H9 (cell line): ENCODE measurements at regions not wholly inside any gene's neighbourhood (a gene's known extent, or its start where the extent isn't known, plus 50 kb on each side); places are given as distances from the start of the nearest gene placed in this dataset.
A peak's percentile ranks its signal among the peaks of the same experiment; 100 is the strongest.

ENCODE experiments used
- DNase-seq: peaks from one replicate; pipeline ENCODE4 v3.0.0-alpha.2; 2017
- H2AFZ ChIP-seq: one replicate; pipeline ENCODE4 v1.6.1; 2013; ENCODE audit warnings: mild to moderate bottlenecking, low read length, control low read depth, moderate library complexity
- H2AK5ac ChIP-seq: 2 replicates; pipeline ENCODE4 v1.6.1; 2013; ENCODE audit warnings: low read length, control low read depth, mixed read lengths; ENCODE audit not compliant: insufficient read length
- H2BK120ac ChIP-seq: one replicate; pipeline ENCODE4 v1.6.1; 2013; ENCODE audit warnings: low read depth, mild to moderate bottlenecking, low read length, control low read depth, inconsistent platforms; ENCODE audit not compliant: poor library complexity, severe bottlenecking
- H2BK12ac ChIP-seq: 2 replicates; pipeline ENCODE4 v1.6.1; 2013; ENCODE audit warnings: low read length, control low read depth, mixed read lengths, low read depth; ENCODE audit not compliant: insufficient read length
- H2BK15ac ChIP-seq: 2 replicates; pipeline ENCODE4 v1.6.1; 2013; ENCODE audit warnings: low read depth, low read length, control low read depth
- H2BK20ac ChIP-seq: one replicate; pipeline ENCODE4 v1.6.1; 2013; ENCODE audit warnings: low read depth, mild to moderate bottlenecking, low read length, control low read depth, inconsistent platforms; ENCODE audit not compliant: poor library complexity, severe bottlenecking
- H2BK5ac ChIP-seq: 2 replicates; pipeline ENCODE4 v1.6.1; 2013; ENCODE audit warnings: low read length, control low read depth, mixed read lengths; ENCODE audit not compliant: insufficient read length
- H3K14ac ChIP-seq: 2 replicates; pipeline ENCODE4 v1.6.1; 2013; ENCODE audit warnings: low read length, control low read depth; ENCODE audit not compliant: insufficient read depth
- H3K18ac ChIP-seq: 2 replicates; pipeline ENCODE4 v1.6.1; 2013; ENCODE audit warnings: low read depth, mild to moderate bottlenecking, mixed read lengths, low read length, control low read depth; ENCODE audit not compliant: insufficient read length
- H3K23ac ChIP-seq: 2 replicates; pipeline ENCODE4 v1.6.1; 2013; ENCODE audit warnings: low read length, control low read depth, mixed read lengths, low read depth; ENCODE audit not compliant: insufficient read length
- H3K23me2 ChIP-seq: 2 replicates; pipeline ENCODE4 v1.6.1; 2013; ENCODE audit warnings: low read depth, mild to moderate bottlenecking, mixed read lengths, low read length, control low read depth; ENCODE audit not compliant: insufficient read length, poor library complexity, severe bottlenecking
- H3K27ac ChIP-seq: 2 replicates; pipeline ENCODE4 v1.5.1; 2013; ENCODE audit warnings: low read length, control low read depth, mixed read lengths, low read depth; ENCODE audit not compliant: insufficient read length
- H3K27me3 ChIP-seq: 2 replicates; pipeline ENCODE4 v1.6.1; 2013; ENCODE audit warnings: low read length, control low read depth, inconsistent platforms; ENCODE audit not compliant: insufficient read depth
- H3K4ac ChIP-seq: 2 replicates; pipeline ENCODE4 v1.6.1; 2013; ENCODE audit warnings: low read depth, mild to moderate bottlenecking, control low read depth, inconsistent platforms, low read length, moderate library complexity
- H3K4me1 ChIP-seq: 2 replicates; pipeline ENCODE4 v1.6.1; 2013; ENCODE audit warnings: low read length, control low read depth, inconsistent platforms; ENCODE audit not compliant: insufficient read depth
- H3K4me2 ChIP-seq: 2 replicates; pipeline ENCODE4 v1.6.1; 2013; ENCODE audit warnings: low read length, control low read depth, mixed read lengths; ENCODE audit not compliant: insufficient read length, insufficient read depth
- H3K56ac ChIP-seq: 2 replicates; pipeline ENCODE4 v1.6.1; 2013; ENCODE audit warnings: low read depth, mild to moderate bottlenecking, mixed read lengths, low read length, control low read depth; ENCODE audit not compliant: insufficient read length
- H3K79me1 ChIP-seq: 2 replicates; pipeline ENCODE4 v1.6.1; 2013; ENCODE audit warnings: low read depth, mild to moderate bottlenecking, moderate library complexity, low read length, control low read depth, inconsistent platforms; ENCODE audit not compliant: insufficient read depth, poor library complexity, severe bottlenecking
- H3K79me2 ChIP-seq: 2 replicates; pipeline ENCODE4 v1.6.1; 2013; ENCODE audit warnings: low read length, control low read depth, inconsistent platforms; ENCODE audit not compliant: insufficient read depth
- H3K9ac ChIP-seq: 2 replicates; pipeline ENCODE4 v1.6.1; 2013; ENCODE audit warnings: low read length, control low read depth, mixed read lengths; ENCODE audit not compliant: insufficient read length; ENCODE audit errors: extremely low read depth
- H3K9me3 ChIP-seq: one replicate; pipeline ENCODE4 v1.6.1; 2013; ENCODE audit warnings: low read depth, low read length, inconsistent platforms; ENCODE audit not compliant: control insufficient read depth
- H3T11ph ChIP-seq: one replicate; pipeline ENCODE4 v1.6.1; 2013; ENCODE audit warnings: mild to moderate bottlenecking, low read length, control low read depth, inconsistent platforms
- H4K20me1 ChIP-seq: one replicate; pipeline ENCODE4 v1.6.1; 2013; ENCODE audit not compliant: control insufficient read depth, insufficient read length, insufficient read depth
- H4K5ac ChIP-seq: 2 replicates; pipeline ENCODE4 v1.6.1; 2013; ENCODE audit warnings: low read depth, mild to moderate bottlenecking, mixed read lengths, low read length, control low read depth; ENCODE audit not compliant: insufficient read length
- H4K8ac ChIP-seq: replicated peaks from 2 replicates; pipeline ENCODE4 v1.6.1; 2013; ENCODE audit warnings: low read length, control low read depth, mixed read lengths, low read depth; ENCODE audit not compliant: insufficient read length
- H4K91ac ChIP-seq: 2 replicates; pipeline ENCODE4 v1.6.1; 2013; ENCODE audit warnings: low read depth, mild to moderate bottlenecking, moderate library complexity, mixed read lengths, low read length, control low read depth; ENCODE audit not compliant: insufficient read length
- H3K27ac Mint-ChIP-seq, 3 experiments: 2 replicates in 2 of 3; 3 replicates in 1 of 3; pipeline ENCODE4 v1.8.0; 2020 to 2021; ENCODE audit warnings: mixed read lengths in 3 of 3, mild to moderate bottlenecking in 1 of 3, moderate library complexity in 1 of 3
- H3K27me3 Mint-ChIP-seq: 2 replicates; pipeline ENCODE4 v1.8.0; 2021; ENCODE audit warnings: low read depth, mild to moderate bottlenecking, moderate library complexity, mixed read lengths
- H3K36me3 Mint-ChIP-seq, 3 experiments: 2 replicates in 2 of 3; 3 replicates in 1 of 3; pipeline ENCODE4 v1.8.0; 2020 to 2021; ENCODE audit warnings: low read depth in 3 of 3, mixed read lengths in 3 of 3; ENCODE audit not compliant: insufficient read depth in 1 of 3
- H3K4me1 Mint-ChIP-seq, 2 experiments: 2 replicates each; pipeline ENCODE4 v1.8.0; 2020; ENCODE audit warnings: mixed read lengths in 2 of 2
- H3K4me3 Mint-ChIP-seq, 2 experiments: 2 replicates in 1 of 2; 3 replicates in 1 of 2; pipeline ENCODE4 v1.8.0; 2020 to 2021; ENCODE audit warnings: mild to moderate bottlenecking in 2 of 2, mixed read lengths in 2 of 2, moderate library complexity in 1 of 2
- H3K9me3 Mint-ChIP-seq, 2 experiments: 2 replicates in 1 of 2; 3 replicates in 1 of 2; pipeline ENCODE4 v1.8.0; 2020; ENCODE audit warnings: mild to moderate bottlenecking in 2 of 2, mixed read lengths in 2 of 2, moderate library complexity in 1 of 2
- CTCF ChIP-seq: fragments of 200-600 bp; sonication (generic); conservative IDR thresholded peaks from 3 replicates; pipeline ENCODE4 v1.8.0; 2021; ENCODE audit warnings: antibody characterized with exemption, mild to moderate bottlenecking
- WGBS: extraction: QIAGEN DNeasy Blood & Tissue Kit; methylation state at CpG from one replicate; pipeline ENCODE4 v1.1.7; 2013; ENCODE audit warnings: missing lambda C conversion rate, low lambda C conversion rate, mixed read lengths; ENCODE audit not compliant: insufficient read length; ENCODE audit errors: extremely low coverage; 5-methylcytosine and 5-hydroxymethylcytosine counted together

- peaks cover 20 to 31% of the 10 kb centered on the region in 2 experiments for H3K4me1 Mint-ChIP-seq
- Histone ChIP-seq H2BK5ac (no peak overlapping the region), H3K4me1 (no peaks in the 10 kb centered on the region), H3K23ac (no peak overlapping the region), H4K91ac (no peak overlapping the region), H3K18ac (no peak overlapping the region), H4K20me1 (no peaks in the 10 kb centered on the region), H3K23me2 (no peaks in the 10 kb centered on the region), H3T11ph (no peak overlapping the region), H3K27me3 (no peaks in the 10 kb centered on the region), H3K27ac (no peak overlapping the region), H2BK120ac (no peak overlapping the region), H3K79me2 (no peaks in the 10 kb centered on the region), H3K4me2 (no peak overlapping the region), H3K56ac (no peak overlapping the region), H4K5ac (no peak overlapping the region), H2BK15ac (no peak overlapping the region), H2BK20ac (no peak overlapping the region), H3K4ac (no peak overlapping the region), H3K9ac (no peak overlapping the region), H2AFZ (no peak overlapping the region), H3K79me1 (no peaks in the 10 kb centered on the region), H2AK5ac (no peak overlapping the region), H3K9me3 (no peaks in the 10 kb centered on the region), H4K8ac (no peak overlapping the region), H3K14ac (no peak overlapping the region), H2BK12ac (no peak overlapping the region)
- H3K4me3 Mint-ChIP-seq, result no peak overlapping the region
- no peaks in the 10 kb centered on the region; the same call in 1 of the 2 replicates for H3K27me3 Mint-ChIP-seq
- no CpG with 5 or more reads among the region's 6 CpGs for WGBS
- peak overlapping the region in 2 of 3 experiments; percentile 32 to 66; a peak in 1 of 7 replicates for H3K27ac Mint-ChIP-seq
- H3K36me3 Mint-ChIP-seq, result no peaks in the 10 kb centered on the region
- DNase-seq, result no peak
- TF ChIP-seq CTCF, result no peak
- peaks cover 0 to 3% of the 10 kb centered on the region in 2 experiments; a peak in 2 of 5 replicates for H3K9me3 Mint-ChIP-seq
Observed at GRCh38 chrX:848386-848785, 217.8 kb downstream of the SHOX start.
